Cardiac muscle cell (in vitro differentiated cells and primary cell): ENCODE measurements at regions not wholly inside any gene's neighbourhood (a gene's known extent, or its start where the extent isn't known, plus 50 kb on each side); places are given as distances from the start of the nearest gene placed in this dataset.

Experiments
- DNase-seq, 2 donors: peaks; one replicate each; pipeline versions ENCODE4 v3.0.0 to v3.0.0-alpha.2; 2010 to 2017; ENCODE audit warnings: low read depth in 1 of 2, low spot score in 1 of 2
- H3K27ac ChIP-seq: fragments of 200-600 bp; sonication (generic); 2 replicates; pipeline ENCODE4 v1.5.1; 2016
- H3K27me3 ChIP-seq: fragments of 200-600 bp; sonication (generic); 2 replicates; pipeline ENCODE4 v1.6.0; 2016; ENCODE audit warnings: control low read depth
- H3K36me3 ChIP-seq: fragments of 200-600 bp; sonication (generic); 2 replicates; pipeline ENCODE4 v1.5.1; 2016; ENCODE audit warnings: control low read depth
- H3K4me1 ChIP-seq: fragments of 200-600 bp; sonication (generic); 2 replicates; pipeline ENCODE4 v1.8.1; 2017; ENCODE audit warnings: low read depth, mild to moderate bottlenecking, mixed run types
- H3K4me3 ChIP-seq: fragments of 200-600 bp; sonication (generic); 2 replicates; pipeline ENCODE4 v1.5.1; 2016; ENCODE audit warnings: mild to moderate bottlenecking
- H3K9me3 ChIP-seq: fragments of 200-600 bp; sonication (generic); 2 replicates; pipeline ENCODE4 v1.5.1; 2017; ENCODE audit warnings: low read depth, mild to moderate bottlenecking, control low read depth
- CTCF ChIP-seq: IDR thresholded peaks from 2 replicates; pipeline ENCODE4 v1.5.1; 2012; ENCODE audit warnings: low read depth, mild to moderate bottlenecking, low read length

DNA sequence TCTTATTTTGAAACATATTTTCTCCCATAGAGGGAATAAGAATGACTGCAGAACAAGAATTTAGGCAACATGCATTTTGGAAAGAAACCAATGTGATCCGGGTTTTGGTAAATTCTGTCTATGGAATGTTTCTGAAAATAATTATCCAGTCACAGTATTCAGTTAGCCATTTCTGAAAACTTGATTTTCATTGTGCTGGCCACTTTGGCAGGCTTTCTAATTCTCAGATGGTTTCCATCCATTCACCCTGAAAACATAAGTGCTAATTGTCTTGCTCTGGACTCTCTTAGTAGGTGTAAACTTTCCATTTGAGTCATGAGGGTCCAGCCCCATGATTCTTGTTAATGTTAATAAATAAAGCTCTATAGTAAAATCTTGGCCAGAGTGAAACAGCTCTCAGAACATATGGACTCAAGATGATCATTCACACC is 176.5 kb downstream of the RBM43 start:
- no peak overlapping the region for H3K27ac ChIP-seq
- no peaks in the 10 kb centered on the region for H3K9me3 ChIP-seq
- no peak overlapping the region for H3K4me3 ChIP-seq
- no peak for TF ChIP-seq CTCF
- no peaks in the 10 kb centered on the region for H3K4me1 ChIP-seq
- no peak for DNase-seq
- H3K27me3 ChIP-seq: no peaks in the 10 kb centered on the region
- no peaks in the 10 kb centered on the region for H3K36me3 ChIP-seq

DNA sequence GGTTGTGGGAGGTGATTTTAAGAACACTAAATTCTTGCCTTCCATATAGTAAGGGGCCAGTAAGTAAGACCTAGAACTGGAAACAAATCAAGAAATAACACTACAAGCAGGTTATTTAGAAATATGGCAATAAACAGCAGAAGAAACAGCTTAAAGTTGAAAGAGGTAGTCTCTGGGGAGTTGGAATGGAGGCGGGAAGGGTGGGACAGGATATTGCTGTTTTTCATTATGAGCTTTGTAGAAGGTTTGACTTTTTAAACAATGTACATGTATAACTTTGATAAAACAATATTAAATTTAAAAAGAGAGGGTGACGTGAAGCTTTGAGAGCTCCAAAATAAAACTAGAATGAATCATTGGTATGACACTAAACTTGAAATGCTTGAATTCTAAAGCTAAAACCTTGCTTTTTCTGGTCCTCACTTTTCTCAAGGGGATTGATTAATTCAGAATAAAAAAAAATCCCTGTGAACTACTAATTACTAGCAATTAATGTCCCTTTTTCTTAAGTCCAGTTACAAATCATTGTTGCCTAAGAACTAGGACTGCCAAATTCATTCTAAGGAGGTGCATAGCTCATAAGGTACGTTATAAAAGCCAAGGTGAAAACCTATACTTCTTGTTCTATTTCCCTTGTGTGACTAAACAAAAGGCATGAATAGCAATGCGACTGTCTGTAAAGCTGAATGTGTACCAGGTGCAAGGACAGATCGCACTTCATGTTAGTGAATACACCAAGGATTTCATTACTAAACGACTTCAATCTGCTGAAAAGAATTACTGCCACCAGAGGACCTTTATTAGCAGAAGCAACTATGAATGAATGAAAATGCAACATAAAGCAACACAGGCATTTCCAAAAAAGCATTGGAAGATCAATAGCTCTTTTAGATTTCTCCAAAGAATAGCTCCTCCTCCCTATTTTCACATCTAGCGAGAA is 177.5 kb downstream of the RBM43 start:
- Histone ChIP-seq H3K27me3 (no peaks in the 10 kb centered on the region), H3K9me3 (no peaks in the 10 kb centered on the region), H3K4me3 (no peak overlapping the region), H3K36me3 (no peaks in the 10 kb centered on the region), H3K27ac (no peak overlapping the region), H3K4me1 (no peaks in the 10 kb centered on the region)
- no peak for DNase-seq
- no peak for TF ChIP-seq CTCF

DNA sequence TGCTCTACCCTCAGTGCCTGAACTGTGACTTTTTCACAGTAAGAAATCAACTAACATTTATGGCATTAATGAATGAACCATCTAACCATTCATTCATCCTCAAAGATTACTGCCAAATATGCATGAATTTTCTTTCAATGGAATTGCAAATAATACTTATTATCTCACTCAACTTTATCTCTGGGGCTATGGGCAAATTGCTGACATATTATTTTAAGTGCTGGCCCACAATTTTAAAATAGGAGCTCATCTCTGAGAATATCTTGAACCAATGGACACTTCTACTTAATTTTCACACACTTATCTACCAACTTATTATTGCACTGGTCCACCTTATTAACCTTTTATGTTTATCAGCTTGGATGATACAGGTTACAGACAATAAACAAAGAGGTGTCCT is 182.8 kb downstream of the RBM43 start:
- H3K27ac ChIP-seq: no peak overlapping the region
- H3K9me3 ChIP-seq: no peaks in the 10 kb centered on the region
- no peak for DNase-seq
- TF ChIP-seq CTCF: no peak
- no peaks in the 10 kb centered on the region for H3K36me3 ChIP-seq
- H3K27me3 ChIP-seq: no peaks in the 10 kb centered on the region
- no peaks in the 10 kb centered on the region for H3K4me1 ChIP-seq
- no peak overlapping the region for H3K4me3 ChIP-seq

DNA sequence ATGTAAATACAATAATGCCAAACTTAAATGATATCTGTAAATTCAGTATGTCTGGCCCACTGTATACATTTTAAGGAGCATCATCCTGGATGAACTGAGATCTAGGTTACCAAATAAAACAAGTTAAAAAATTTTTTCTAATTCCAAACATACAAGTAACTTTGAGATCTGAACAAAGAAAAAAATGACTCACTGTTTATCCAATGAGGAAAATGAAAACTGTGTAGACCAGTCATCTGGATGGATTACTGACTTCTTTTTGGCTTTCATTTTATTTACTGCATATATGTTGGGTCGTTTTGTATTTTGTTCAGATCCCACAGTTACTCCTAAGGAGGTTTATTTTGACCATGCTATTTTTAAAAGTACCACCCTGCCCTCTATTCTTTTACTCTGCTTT is 189.8 kb downstream of the RBM43 start:
- no peak overlapping the region for H3K27ac ChIP-seq
- no peaks in the 10 kb centered on the region for H3K9me3 ChIP-seq
- no peak overlapping the region for H3K4me3 ChIP-seq
- no peaks in the 10 kb centered on the region for H3K4me1 ChIP-seq
- no peak for TF ChIP-seq CTCF
- DNase-seq: no peak
- H3K27me3 ChIP-seq: no peaks in the 10 kb centered on the region
- no peaks in the 10 kb centered on the region for H3K36me3 ChIP-seq

DNA sequence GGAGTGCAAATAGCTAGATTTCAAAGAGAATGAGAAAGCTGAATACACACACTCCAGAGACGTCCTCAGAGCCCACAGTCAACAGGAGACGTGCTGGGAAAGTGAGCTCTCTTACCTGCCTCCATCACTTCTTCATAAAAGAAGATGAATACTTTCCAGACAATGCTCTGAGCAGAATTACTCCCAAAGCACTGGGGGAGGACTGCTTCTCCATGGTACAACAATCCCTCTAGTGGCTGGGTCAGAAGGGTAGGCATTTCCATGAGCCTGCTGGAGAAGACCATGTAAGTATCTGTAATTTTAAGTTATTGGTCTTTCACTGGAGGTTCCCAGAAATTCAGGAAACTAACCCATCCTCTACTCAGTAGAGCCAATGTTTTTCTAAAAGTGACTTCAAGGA is 190.3 kb downstream of the RBM43 start:
- Histone ChIP-seq H3K27me3 (no peaks in the 10 kb centered on the region), H3K4me1 (no peaks in the 10 kb centered on the region), H3K4me3 (no peak overlapping the region), H3K9me3 (no peaks in the 10 kb centered on the region), H3K27ac (no peak overlapping the region), H3K36me3 (no peaks in the 10 kb centered on the region)
- DNase-seq: peak; percentile 15 to 79
- peak; percentile 72 for TF ChIP-seq CTCF
